ENCODE measurements at regions not wholly inside any gene's neighbourhood (a gene's known extent, or its start where the extent isn't known, plus 50 kb on each side); places are given as distances from the start of the nearest gene placed in this dataset.
A peak's percentile ranks its signal among the peaks of the same experiment; 100 is the strongest.
"Not testable (repeated sequence)": the region's sequence is repeated elsewhere in the genome, so short reads cannot be mapped to it uniquely, and the experiment has no call there.

- no peak for ATAC-seq (ENCODE audit: low FRiP score)
- TF ChIP-seq, protein P1, sequence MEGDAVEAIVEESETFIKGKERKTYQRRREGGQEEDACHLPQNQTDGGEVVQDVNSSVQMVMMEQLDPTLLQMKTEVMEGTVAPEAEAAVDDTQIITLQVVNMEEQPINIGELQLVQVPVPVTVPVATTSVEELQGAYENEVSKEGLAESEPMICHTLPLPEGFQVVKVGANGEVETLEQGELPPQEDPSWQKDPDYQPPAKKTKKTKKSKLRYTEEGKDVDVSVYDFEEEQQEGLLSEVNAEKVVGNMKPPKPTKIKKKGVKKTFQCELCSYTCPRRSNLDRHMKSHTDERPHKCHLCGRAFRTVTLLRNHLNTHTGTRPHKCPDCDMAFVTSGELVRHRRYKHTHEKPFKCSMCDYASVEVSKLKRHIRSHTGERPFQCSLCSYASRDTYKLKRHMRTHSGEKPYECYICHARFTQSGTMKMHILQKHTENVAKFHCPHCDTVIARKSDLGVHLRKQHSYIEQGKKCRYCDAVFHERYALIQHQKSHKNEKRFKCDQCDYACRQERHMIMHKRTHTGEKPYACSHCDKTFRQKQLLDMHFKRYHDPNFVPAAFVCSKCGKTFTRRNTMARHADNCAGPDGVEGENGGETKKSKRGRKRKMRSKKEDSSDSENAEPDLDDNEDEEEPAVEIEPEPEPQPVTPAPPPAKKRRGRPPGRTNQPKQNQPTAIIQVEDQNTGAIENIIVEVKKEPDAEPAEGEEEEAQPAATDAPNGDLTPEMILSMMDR (IDR thresholded peaks at IDR 0.05), result no peak
- DNase-seq (ENCODE audit: low spot score), result peak; percentile 57
Observed at GRCh38 chr14:99995700-99996356, 69.4 kb upstream of the EVL start.

DNA sequence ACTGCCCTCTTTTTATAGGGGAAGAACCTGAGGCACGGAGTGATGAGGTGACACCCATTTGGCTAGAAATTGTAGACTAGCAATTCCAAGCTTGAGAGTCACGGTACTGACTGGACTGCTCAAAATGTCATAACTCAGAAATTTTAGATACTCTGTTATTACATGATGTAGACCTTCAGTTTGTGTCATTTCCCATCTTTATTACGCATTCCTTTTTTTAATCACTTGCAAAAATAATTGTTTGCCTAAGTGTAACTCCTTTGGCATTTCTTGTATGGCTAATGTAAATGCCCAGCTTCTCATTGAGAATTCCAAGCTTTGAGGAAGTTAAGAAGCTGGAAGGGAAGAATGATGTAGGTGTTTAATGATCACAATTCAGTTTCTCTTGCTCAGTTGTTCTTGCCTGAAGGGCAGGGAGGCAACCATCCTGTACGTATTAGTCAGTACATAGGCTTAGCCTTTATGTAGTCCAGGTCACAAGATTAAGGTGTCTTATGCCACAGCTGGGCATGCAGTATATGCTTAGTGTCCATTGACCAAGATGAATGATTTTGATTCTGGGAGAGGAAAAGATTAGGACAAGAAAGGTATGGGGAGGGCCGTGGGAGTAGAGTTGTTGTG lies 68.2 kb upstream of the EVL start:
- ATAC-seq (ENCODE audit: low FRiP score), result peak; percentile 37
- TF ChIP-seq, protein P1 (IDR thresholded peaks at IDR 0.05), result no peak
- DNase-seq (ENCODE audit: low spot score), result no peak

- DNase-seq (ENCODE audit: low spot score); ATAC-seq (ENCODE audit: low FRiP score): not testable (repeated sequence)
Observed at GRCh38 chr14:100000398-100000797, 64.8 kb upstream of the EVL start.

DNA sequence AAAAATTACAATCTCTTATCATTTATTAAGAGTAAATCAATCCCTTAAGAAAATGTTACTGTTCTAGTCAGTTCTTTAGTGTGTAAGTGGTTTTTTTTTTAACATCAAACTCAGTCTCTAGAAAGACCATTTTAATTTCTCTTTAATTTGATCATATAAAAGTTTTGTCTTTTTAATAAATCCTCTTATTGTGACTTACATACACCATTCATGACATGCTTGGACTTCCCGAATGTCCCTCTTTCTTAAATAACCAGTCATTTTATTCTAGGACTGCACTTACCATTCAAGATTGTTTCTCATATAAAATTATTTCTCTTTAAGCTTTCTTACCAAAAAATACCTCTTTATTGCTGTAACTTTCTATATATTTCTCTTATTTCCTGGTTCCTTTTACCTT lies 60.8 kb upstream of the EVL start:
- TF ChIP-seq, protein P1 (IDR thresholded peaks at IDR 0.05), result no peak
- no peak for ATAC-seq (ENCODE audit: low FRiP score)

DNA sequence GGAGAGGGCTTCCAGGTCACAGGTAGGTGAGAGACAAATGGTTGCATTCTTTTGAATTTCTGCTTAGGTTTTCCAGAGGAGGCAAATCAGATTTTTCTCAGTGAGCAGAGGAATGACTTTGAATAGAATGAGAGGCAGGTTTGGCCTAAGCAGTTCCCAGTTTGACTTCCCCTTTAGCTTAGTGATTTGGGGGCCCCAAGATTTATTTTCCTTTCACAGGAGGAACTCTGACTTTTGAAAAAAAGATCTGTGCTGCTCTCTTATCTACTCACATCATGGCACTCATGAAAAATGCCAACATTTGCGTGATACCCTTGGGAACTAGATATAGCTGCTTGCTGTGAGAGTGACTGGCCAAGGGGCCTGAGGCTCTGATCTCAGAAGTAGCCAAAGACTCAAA lies 58.0 kb upstream of the EVL start:
- ATAC-seq (ENCODE audit: low FRiP score), result no peak

More for the DNA sequence above, 60.8 kb upstream of the EVL start:
- no peak for DNase-seq (ENCODE audit: low spot score)

DNA sequence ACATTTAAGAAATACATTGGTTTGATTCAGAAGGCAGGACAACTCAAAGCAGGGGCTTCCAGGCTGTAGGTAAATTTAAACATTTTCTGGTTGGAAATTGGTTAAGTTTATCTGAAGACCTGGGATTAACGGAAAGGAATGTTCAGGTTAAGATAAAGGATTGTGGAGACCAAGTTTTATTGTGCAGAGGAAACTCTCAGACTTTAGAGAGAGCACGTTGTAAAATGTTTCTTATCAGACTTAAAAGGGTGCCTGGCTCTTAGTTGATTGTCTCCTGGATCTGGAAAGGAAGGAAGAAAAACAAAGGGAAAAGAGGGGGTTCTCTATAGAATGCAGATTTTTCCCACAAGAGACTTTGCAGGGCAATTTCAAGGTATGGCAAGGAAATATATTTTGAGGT lies 55.4 kb upstream of the EVL start:
- not testable (repeated sequence) for ATAC-seq (ENCODE audit: low FRiP score); DNase-seq (ENCODE audit: low spot score)

More for the DNA sequence above, 58.0 kb upstream of the EVL start:
- no peak for DNase-seq (ENCODE audit: low spot score)
- TF ChIP-seq, protein P1 (IDR thresholded peaks at IDR 0.05), result no peak

DNA sequence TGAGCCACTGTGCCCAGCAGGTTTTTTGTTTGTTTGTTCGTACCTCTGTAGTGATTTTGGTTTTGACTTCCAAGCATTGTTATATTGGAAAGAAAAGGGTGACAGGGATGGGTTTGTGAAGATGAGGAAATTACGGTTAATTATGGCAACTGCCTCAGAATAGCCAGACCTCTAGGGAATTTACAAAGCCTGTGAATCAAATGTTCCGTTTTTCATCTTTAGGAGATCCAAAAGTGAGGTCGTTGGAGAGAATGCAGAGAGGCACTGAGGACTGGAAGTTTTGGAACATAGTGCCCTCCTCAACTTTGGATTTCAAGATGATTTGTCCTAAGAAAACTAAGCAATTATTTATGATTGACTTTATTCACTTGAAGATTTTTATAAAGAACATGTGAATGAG lies 54.5 kb upstream of the EVL start:
- ATAC-seq (ENCODE audit: low FRiP score) (no peak), DNase-seq (ENCODE audit: low spot score) (no peak)
- TF ChIP-seq, protein P1 (IDR thresholded peaks at IDR 0.05), result no peak

DNA sequence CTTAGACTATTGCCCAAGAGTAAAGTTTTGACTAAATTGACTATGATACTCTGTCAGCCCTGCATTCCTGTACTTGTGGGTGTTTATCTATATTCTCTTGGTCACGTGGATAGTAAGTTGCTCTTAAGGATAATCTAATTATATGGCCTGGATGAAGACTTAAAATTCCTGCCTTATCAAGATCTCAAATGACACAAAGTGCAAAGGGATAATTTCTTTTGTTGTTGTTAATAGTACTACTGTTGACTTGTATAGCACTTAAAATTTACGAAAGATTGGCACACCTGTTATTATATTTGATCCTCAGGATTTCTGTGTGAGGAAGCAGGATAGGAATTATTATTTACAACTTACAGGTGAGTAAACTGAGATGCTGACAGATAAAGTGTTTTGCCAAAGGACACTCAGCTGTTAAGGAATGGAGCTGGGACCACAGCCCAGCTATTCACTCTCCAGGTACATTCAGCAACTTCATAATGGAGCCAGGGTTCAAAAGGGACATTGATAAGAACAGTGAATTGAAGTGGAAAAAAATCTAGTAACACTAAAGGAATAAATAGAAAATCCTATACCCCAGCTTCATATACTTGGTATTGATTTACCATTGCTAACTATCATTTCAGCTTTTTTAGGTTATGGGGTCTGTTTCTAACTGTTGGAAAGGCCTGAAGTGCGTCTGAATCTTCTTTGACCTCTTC lies 53.4 kb upstream of the EVL start:
- ATAC-seq (ENCODE audit: low FRiP score) (no peak), DNase-seq (ENCODE audit: low spot score) (no peak)
- TF ChIP-seq, protein P1 (IDR thresholded peaks at IDR 0.05), result no peak
